ENCODE measurements at regions not wholly inside any gene's neighbourhood (a gene's known extent, or its start where the extent isn't known, plus 50 kb on each side); places are given as distances from the start of the nearest gene placed in this dataset.

GRCh38 chr6:153251326-153251725, 120.2 kb upstream of the RGS17 start:
- no peak for DNase-seq

DNA sequence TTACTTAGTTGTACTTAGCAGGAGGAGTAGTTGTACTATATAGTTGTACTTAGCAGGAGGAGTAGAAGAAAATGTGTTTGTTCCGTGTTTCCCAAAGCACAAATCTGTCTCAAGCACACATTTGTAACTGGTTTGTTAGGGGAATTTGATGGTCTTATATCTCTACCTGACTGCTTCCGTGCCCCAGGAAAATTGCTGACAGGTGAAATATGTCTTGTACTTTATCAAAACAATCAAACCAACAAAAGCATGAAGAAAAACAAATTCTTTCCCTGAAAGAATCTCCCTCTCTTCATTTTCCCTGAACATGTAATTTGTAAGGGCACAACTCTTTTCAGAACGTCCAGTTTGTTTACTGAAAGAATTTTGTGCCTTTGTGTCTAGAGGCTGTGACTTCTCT, 106.6 kb upstream of the RGS17 start:
- DNase-seq = no peak

GRCh38 chr6:153231048-153231646, 100.1 kb upstream of the RGS17 start:
- peak; percentile 10 to 60 (median 34) for DNase-seq

- no peak for DNase-seq
Observed at GRCh38 chr6:153218184-153218792, 87.2 kb upstream of the RGS17 start.

GRCh38 chr6:153216789-153217188, 85.7 kb upstream of the RGS17 start:
- no peak for DNase-seq

DNA sequence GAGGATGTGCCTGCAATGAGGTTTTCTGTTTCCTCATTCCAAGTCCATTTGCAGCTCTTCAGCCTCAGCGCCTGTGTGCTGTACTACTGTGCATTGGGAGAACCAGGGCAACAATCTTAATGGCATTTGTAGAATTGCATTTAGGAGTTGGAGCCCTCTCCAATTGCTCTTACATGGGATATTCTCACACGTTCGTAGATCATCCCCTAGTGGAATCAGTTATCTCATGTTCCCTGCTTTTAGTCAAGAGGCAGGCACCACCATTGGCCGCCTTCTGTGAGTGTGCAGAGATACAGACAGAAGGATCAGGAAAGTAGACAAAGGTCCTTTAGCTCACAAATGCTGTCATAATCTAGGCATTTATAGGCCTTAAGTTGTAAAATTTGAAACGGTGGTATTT, 84.2 kb upstream of the RGS17 start:
- DNase-seq = no peak

GRCh38 chr6:153214436-153214835, 83.4 kb upstream of the RGS17 start:
- no peak for DNase-seq

DNA sequence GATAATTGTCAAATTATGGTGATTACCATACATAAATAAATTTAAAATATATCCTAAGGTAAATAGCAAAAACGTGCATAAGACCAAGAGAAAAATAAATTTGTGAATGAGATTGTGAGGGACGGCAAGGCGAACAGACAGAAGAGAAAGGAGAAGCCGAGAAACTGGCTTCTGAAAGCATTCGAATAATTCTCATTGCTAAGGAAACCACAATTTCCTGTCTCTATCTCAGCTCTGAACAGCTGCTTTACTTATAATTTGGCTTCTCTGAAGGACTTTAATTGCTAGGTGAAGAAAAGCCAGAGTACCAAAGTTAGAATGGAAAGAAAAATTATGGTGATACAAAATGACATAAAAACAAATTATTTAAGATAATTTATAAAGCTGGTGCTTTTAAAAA, 79.0 kb upstream of the RGS17 start:
- DNase-seq = no peak

DNA sequence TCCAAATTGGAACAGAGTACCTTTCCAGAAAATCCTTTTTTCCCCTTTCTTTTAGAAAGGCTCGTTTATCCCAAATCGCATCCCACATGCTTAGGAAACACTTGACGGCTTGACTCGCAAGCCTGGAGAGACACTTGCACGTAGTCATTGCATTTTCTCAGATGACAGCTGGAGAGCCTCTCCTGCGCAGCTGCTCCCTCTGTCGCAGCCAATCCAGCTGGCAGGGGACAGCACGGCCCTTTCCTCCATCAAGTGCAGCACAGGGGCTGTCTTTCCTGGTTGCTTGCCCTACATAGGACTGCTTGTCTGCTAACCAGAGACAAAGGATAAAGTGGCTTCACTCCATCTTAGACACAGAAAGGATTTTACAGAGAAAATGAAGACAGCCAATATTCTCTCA, 77.6 kb upstream of the RGS17 start:
- DNase-seq = peak; percentile 22 to 53 (median 30)

DNA sequence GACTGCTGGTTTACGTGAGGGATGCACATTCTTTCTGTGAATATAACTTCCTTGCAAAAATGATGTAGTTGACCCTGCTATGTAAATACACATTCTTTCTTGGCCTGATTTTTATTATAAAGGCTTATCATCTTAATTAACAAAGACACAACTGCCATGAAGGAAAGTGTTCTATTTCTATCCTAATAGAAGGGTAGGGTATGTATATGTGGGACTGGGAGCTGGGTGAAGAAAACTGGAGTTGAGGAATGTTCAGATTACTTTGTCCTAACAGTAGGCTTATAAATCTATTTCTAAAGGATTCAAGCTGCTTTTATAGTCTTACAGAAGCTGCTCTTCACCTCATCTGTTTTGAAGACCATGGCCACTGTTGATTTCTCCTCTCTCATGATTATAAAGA, 76.5 kb upstream of the RGS17 start:
- DNase-seq = no peak

DNA sequence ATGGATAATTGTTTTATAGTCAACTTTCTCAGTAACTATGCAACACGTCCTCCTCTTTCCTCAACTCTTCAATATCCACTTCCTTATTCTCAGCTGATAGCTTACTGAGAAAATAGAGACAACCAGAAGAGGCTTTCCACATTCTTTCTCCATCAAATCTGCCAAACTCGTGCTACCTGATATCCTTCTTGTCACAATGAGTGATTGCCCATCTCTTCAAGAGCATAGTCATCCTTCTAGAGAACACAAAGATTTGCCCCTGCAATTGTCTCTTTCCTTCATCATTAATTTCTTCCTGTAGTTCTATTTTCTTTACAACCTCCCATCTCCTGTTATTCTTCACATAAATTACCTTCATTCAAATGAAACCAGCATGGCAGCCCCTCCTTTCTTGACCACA, 75.9 kb upstream of the RGS17 start:
- no peak for DNase-seq

GRCh38 chr6:153192943-153193885, 62.1 kb upstream of the RGS17 start:
- no peak for DNase-seq

DNA sequence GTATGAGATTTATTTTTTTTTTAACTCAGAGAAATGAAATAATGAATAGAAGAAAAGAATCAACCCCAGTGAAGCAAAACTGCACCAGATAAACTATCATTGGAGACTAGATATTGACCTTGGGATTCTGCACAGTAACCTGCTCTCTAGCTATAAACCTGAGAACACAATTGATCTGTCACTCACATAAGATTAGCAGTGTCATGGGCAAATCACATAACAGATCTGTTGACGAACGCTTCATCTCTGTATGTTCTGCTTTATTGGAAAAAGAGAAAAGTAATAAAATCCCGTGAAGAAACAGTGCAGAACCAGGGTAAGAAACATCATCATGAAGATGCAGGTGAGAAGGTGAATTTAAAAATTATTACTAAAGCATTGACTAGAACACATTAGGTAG, 52.8 kb upstream of the RGS17 start:
- DNase-seq = no peak

All from muscle of back (tissue), 3 donors.